GM10266 (cell line): ENCODE measurements at regions not wholly inside any gene's neighbourhood (a gene's known extent, or its start where the extent isn't known, plus 50 kb on each side); places are given as distances from the start of the nearest gene placed in this dataset.

Experiments used
- DNase-seq: peaks from one replicate; pipeline ENCODE4 v3.0.0; 2012; ENCODE audit errors: extremely low spot score
- TF ChIP-seq, protein P1 (sequence below): IDR thresholded peaks from 2 replicates; pipeline ENCODE4 v1.5.1; 2012; ENCODE audit warnings: mild to moderate bottlenecking, low read depth; ENCODE audit not compliant: control insufficient read depth, insufficient read depth; ENCODE audit errors: missing control alignments

DNA sequence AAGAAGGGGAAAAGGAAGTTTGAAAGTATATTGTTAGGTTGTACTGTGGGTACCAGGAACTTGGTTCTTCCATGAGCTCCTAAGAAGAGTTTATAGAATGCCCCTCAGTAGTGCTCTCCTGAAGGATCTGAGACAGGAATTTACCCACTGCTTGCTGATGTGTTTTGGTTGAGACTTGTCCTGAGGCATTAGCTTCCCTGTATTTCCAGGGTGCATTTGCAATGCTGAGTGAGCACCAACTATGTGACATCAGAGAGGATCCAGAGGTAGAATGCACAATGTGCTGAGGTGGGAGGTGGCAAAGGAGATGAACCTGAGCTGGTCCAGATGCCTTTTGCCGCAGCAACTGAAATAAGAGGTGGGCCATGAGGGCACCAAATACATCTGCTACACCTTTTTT lies 64.3 kb upstream of the LRRC3B start:
- TF ChIP-seq, protein P1, sequence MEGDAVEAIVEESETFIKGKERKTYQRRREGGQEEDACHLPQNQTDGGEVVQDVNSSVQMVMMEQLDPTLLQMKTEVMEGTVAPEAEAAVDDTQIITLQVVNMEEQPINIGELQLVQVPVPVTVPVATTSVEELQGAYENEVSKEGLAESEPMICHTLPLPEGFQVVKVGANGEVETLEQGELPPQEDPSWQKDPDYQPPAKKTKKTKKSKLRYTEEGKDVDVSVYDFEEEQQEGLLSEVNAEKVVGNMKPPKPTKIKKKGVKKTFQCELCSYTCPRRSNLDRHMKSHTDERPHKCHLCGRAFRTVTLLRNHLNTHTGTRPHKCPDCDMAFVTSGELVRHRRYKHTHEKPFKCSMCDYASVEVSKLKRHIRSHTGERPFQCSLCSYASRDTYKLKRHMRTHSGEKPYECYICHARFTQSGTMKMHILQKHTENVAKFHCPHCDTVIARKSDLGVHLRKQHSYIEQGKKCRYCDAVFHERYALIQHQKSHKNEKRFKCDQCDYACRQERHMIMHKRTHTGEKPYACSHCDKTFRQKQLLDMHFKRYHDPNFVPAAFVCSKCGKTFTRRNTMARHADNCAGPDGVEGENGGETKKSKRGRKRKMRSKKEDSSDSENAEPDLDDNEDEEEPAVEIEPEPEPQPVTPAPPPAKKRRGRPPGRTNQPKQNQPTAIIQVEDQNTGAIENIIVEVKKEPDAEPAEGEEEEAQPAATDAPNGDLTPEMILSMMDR, result no peak
- no peak for DNase-seq

DNA sequence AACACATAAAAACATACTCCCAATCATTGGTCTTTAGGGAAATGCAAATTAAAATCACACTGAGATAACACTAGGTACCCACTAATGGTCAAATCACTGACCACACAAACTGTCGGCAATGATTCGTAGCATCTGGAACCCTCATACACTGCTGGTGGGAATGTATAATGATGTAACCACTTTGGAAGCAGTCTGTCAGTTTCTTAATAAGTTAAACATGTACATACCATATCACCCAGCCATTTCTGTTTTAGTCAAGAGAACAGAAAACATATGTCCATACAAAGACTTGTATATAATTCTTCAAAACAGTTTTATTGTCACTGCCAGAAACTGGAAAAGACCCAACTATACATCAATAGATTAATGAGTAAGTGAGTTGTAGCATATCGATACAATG lies 63.3 kb upstream of the LRRC3B start:
- TF ChIP-seq, protein P1, result no peak
- no peak for DNase-seq

DNA sequence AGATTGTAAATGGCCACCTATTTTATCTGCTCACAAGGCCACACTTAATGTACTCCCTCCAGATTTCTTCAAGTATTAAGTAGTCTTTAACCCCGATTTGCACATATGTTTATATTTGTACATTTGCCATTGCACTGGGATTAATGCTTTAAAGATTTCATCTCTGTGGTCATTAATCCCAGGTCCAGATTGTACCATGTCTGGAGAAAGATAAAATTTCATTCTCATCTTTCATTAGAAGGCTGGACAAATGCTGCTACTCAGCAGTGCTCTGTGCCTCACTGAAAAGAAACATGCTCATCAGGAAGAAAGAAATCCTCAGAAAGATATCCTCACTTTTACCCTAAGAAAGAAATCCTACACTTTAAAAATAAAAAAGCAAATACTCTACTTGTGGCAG lies 62.5 kb upstream of the LRRC3B start:
- no peak for DNase-seq
- TF ChIP-seq, protein P1, result no peak

DNA sequence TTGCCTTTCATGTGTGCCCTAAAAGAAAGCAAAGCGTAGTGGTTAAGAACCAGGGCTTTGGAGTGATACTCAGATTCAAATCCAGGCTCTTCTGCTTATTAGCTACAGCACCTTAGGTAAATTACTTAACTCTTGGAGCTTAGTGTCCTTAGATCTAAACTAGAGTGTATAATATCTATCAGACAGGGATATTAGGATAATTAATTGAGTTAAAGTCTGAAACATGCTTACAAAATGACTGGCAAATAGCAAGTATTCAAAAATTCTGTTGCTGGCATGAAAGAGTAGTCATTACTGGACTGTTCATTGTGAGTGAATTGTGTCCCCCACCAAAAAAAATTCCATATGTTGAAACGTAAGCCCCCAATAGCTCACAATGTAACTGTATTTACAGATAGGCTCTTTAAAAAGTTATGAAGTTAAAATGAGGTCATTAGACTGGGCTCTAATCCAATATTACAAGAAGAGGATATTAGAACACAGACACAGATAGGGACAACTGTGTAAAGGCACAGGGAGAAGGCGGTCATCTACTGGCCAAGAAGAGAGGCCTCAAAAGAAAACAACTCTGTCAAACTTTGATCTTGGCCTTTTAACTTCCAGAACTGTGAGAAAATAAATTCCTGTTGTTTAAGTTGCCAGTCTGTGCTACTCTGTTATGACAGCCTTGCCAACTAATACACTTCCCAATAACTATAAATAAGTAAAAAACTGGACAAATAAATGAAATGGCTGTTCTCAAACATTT lies 60.4 kb upstream of the LRRC3B start:
- no peak for DNase-seq
- TF ChIP-seq, protein P1, result no peak
